ENCODE measurements at regions not wholly inside any gene's neighbourhood (a gene's known extent, or its start where the extent isn't known, plus 50 kb on each side); places are given as distances from the start of the nearest gene placed in this dataset.

GRCh38 chr6:90431576-90431975, 134.9 kb upstream of the BACH2 start:
- no peak for TF ChIP-seq CTCF (conservative IDR thresholded peaks at IDR 0.05; ENCODE audit: low read length)
- no peak for TF ChIP-seq EZH2phosphoT487 (IDR thresholded peaks at IDR 0.05; ENCODE audit: borderline replicate concordance, low read depth, low read length)
